ENCODE measurements at regions not wholly inside any gene's neighbourhood (a gene's known extent, or its start where the extent isn't known, plus 50 kb on each side); places are given as distances from the start of the nearest gene placed in this dataset.

GRCh38 chr2:7811073-7811472, 870.8 kb upstream of the ID2 start:
- TF ChIP-seq CTCF (IDR thresholded peaks at IDR 0.05) (no peak), POLR2A (IDR thresholded peaks at IDR 0.05) (no peak)
- no peak overlapping the region for H3K27ac ChIP-seq
- no peaks in the 10 kb centered on the region for H3K9me3 ChIP-seq
- intact Hi-C loops (cut with DNase I) = no loop called here
- H3K27me3 ChIP-seq = no peaks in the 10 kb centered on the region
- H3K36me3 ChIP-seq = no peaks in the 10 kb centered on the region
- no peaks in the 10 kb centered on the region for H3K4me1 ChIP-seq
- 69 to 86% methylated on average over 3 of the region's 3 CpGs for WGBS, 2 donors
- no peak for DNase-seq
- no peak overlapping the region for H3K4me3 ChIP-seq

GRCh38 chr2:7812231-7812995, 869.4 kb upstream of the ID2 start:
- intact Hi-C loops (cut with DNase I) = no loop called here
- no peak for TF ChIP-seq CTCF (IDR thresholded peaks at IDR 0.05)
- no peak for TF ChIP-seq POLR2A (IDR thresholded peaks at IDR 0.05)
- no peaks in the 10 kb centered on the region for H3K4me1 ChIP-seq
- no peaks in the 10 kb centered on the region for H3K27me3 ChIP-seq
- H3K4me3 ChIP-seq = no peak overlapping the region
- no peak for DNase-seq
- H3K27ac ChIP-seq = no peak overlapping the region
- WGBS, 2 donors = 34 to 56% methylated on average over 2 of the region's 2 CpGs
- no peaks in the 10 kb centered on the region for H3K9me3 ChIP-seq
- no peaks in the 10 kb centered on the region for H3K36me3 ChIP-seq

GRCh38 chr2:7813541-7814292, 868.1 kb upstream of the ID2 start:
- Histone ChIP-seq H3K4me3 (no peak overlapping the region), H3K4me1 (no peaks in the 10 kb centered on the region), H3K9me3 (no peaks in the 10 kb centered on the region), H3K27ac (no peak overlapping the region), H3K36me3 (no peaks in the 10 kb centered on the region), H3K27me3 (no peaks in the 10 kb centered on the region)
- intact Hi-C loops (cut with DNase I) = no loop called here
- 87 to 91% methylated on average over 9 of the region's 9 CpGs for WGBS, 2 donors
- DNase-seq = no peak
- no peak for TF ChIP-seq POLR2A (IDR thresholded peaks at IDR 0.05)
- no peak for TF ChIP-seq CTCF (IDR thresholded peaks at IDR 0.05)

- Histone ChIP-seq H3K9me3 (no peaks in the 10 kb centered on the region), H3K4me3 (no peak overlapping the region), H3K36me3 (no peaks in the 10 kb centered on the region), H3K27me3 (no peaks in the 10 kb centered on the region), H3K27ac (no peak overlapping the region), H3K4me1 (no peaks in the 10 kb centered on the region)
- intact Hi-C loops (cut with DNase I) = no loop called here
- no peak for TF ChIP-seq CTCF (IDR thresholded peaks at IDR 0.05)
- no peak for TF ChIP-seq POLR2A (IDR thresholded peaks at IDR 0.05)
- WGBS, 2 donors = 73% methylated on average over 3 of the region's 3 CpGs
- no peak for DNase-seq
These were observed 866.1 kb upstream of the ID2 start for GRCh38 chr2:7815726-7816125.

- Histone ChIP-seq H3K9me3 (no peaks in the 10 kb centered on the region), H3K36me3 (no peaks in the 10 kb centered on the region), H3K27me3 (no peaks in the 10 kb centered on the region), H3K4me3 (no peak overlapping the region), H3K4me1 (no peaks in the 10 kb centered on the region), H3K27ac (no peak overlapping the region)
- intact Hi-C loops (cut with DNase I) = no loop called here
- no peak for DNase-seq
- WGBS, 2 donors = 93 to 98% methylated on average over 7 of the region's 7 CpGs
- no peak for TF ChIP-seq POLR2A (IDR thresholded peaks at IDR 0.05)
- TF ChIP-seq CTCF (IDR thresholded peaks at IDR 0.05) = no peak
These were observed 865.6 kb upstream of the ID2 start for GRCh38 chr2:7816233-7816632.
